K562 (cell line): ENCODE measurements at regions not wholly inside any gene's neighbourhood (a gene's known extent, or its start where the extent isn't known, plus 50 kb on each side); places are given as distances from the start of the nearest gene placed in this dataset.

Experiments used
- ATAC-seq: fragments of 200-7000 bp; cut with Tn5 transposase; 3 replicates; pipeline ENCODE4 v1.9.1; 2020; ENCODE audit warnings: moderate library complexity
- BruUV-seq: library from RNA; stranded (reverse); fragments of 400-500 nt; replicated peaks from 2 replicates; lab custom pipeline; 2021; lab: Mats Ljungman, UMichigan
- CTCF ChIA-PET: fragments of 300-600 bp; formaldehyde crosslinking; extraction: SDS; loops from one replicate; lab custom pipeline; 2021; ENCODE audit warnings: low intra/inter-chr PET ratio; lab: Yijun Ruan, JAX
- POLR2A ChIA-PET: fragments of 300-600, 350-650 bp; sonication (Branson Sonifier 250); formaldehyde crosslinking; extraction: SDS; loops from one replicate; lab custom pipeline; 2021; ENCODE audit warnings: antibody characterized with exemption, inconsistent platforms; lab: Yijun Ruan, JAX
- DNase-seq, 4 experiments: peaks; one replicate each; pipeline versions ENCODE4 v3.0.0 to v3.0.0-alpha.2; 2011 to 2018; ENCODE audit warnings: low spot score in 3 of 4, mixed read lengths in 3 of 4; ENCODE audit errors: extremely low read depth in 1 of 4
- FAIRE-seq: peaks from 2 replicates; lab custom pipeline; 2011; peaks lifted over from hg19 to GRCh38; lab: Jason Lieb, UNC
- H2AFZ ChIP-seq: 2 replicates; pipeline ENCODE4 v1.6.0; 2011; ENCODE audit warnings: low read depth, low read length, control low read depth, inconsistent platforms
- H3K27ac ChIP-seq: fragments of 200-600 bp; 3 replicates; pipeline ENCODE4 v1.8.0; 2011; ENCODE audit warnings: low read depth, mild to moderate bottlenecking, control low read depth, inconsistent platforms, low read length, moderate library complexity, mixed read lengths; ENCODE audit errors: extremely low read depth
- H3K27me3 ChIP-seq, 2 experiments: fragments of 300-600 bp in 1 of 2; 2 replicates in 1 of 2; 3 replicates in 1 of 2; pipeline versions ENCODE4 v1.6.0 to v1.8.0; 2011; ENCODE audit warnings: inconsistent platforms in 2 of 2, low read length in 2 of 2, mild to moderate bottlenecking in 1 of 2, mixed read lengths in 1 of 2, moderate library complexity in 1 of 2; ENCODE audit not compliant: control insufficient read depth in 2 of 2, insufficient read depth in 2 of 2
- H3K36me3 ChIP-seq: fragments of 300-600 bp; 3 replicates; pipeline ENCODE4 v1.8.0; 2011; ENCODE audit warnings: mild to moderate bottlenecking, low read length, inconsistent platforms; ENCODE audit not compliant: control insufficient read depth, insufficient read depth
- H3K4me1 ChIP-seq, 2 experiments: fragments of 200-600 bp in 1 of 2; replicated peaks in 1 of 2; 2 replicates in 1 of 2; 3 replicates in 1 of 2; pipeline versions ENCODE4 v1.5.1 to v1.8.0; 2011; ENCODE audit warnings: inconsistent platforms in 2 of 2, low read length in 2 of 2, mild to moderate bottlenecking in 1 of 2, mixed read lengths in 1 of 2, moderate library complexity in 1 of 2; ENCODE audit not compliant: control insufficient read depth in 2 of 2, insufficient read depth in 2 of 2
- H3K4me2 ChIP-seq: 2 replicates; pipeline ENCODE4 v1.6.1; 2011; ENCODE audit warnings: low read length, control low read depth, inconsistent platforms, mixed read lengths; ENCODE audit not compliant: insufficient read depth
- H3K4me3 ChIP-seq: fragments of 200-600 bp; sonication (generic), shearing (Covaris generic); 2 replicates; pipeline ENCODE4 v1.5.1; 2016; ENCODE audit warnings: control low read depth, inconsistent platforms
- H3K79me2 ChIP-seq: fragments of 200-600 bp; 3 replicates; pipeline ENCODE4 v1.8.0; 2011; ENCODE audit warnings: low read length, inconsistent platforms; ENCODE audit not compliant: control insufficient read depth, insufficient read depth
- H3K9ac ChIP-seq, 2 experiments: 2 replicates each; pipeline versions ENCODE4 v1.6.0 to v1.6.1; 2011; ENCODE audit warnings: low read depth in 2 of 2, low read length in 2 of 2, control low read depth in 1 of 2, inconsistent platforms in 1 of 2, mild to moderate bottlenecking in 1 of 2, mixed read lengths in 1 of 2; ENCODE audit not compliant: insufficient read depth in 1 of 2
- H3K9me1 ChIP-seq: one replicate; pipeline ENCODE4 v1.6.0; 2011; ENCODE audit warnings: inconsistent platforms, mild to moderate bottlenecking, low read length, moderate library complexity; ENCODE audit not compliant: control insufficient read depth, insufficient read depth
- H3K9me3 ChIP-seq: replicated peaks from 2 replicates; pipeline ENCODE4 v1.5.1; 2011; ENCODE audit warnings: low read depth, low read length, inconsistent platforms; ENCODE audit not compliant: control insufficient read depth, insufficient read depth
- H4K20me1 ChIP-seq: replicated peaks from 2 replicates; pipeline ENCODE4 v1.6.1; 2011; ENCODE audit warnings: low read length, inconsistent platforms, mixed read lengths; ENCODE audit not compliant: control insufficient read depth, insufficient read depth
- KAT7 ChIP-seq: sonication (generic); formaldehyde crosslinking; IDR thresholded peaks from 2 replicates; pipeline ENCODE4 v1.8.0; 2022; ENCODE audit warnings: missing genetic modification reagents, mild to moderate bottlenecking, borderline replicate concordance
- RAD21 ChIP-seq, 2 experiments: fragments of 250-450 bp in 1 of 2; fragments of 450-650 bp in 1 of 2; sonication (Bioruptor Pico) in 1 of 2; formaldehyde crosslinking in 1 of 2; IDR thresholded peaks in 1 of 2; conservative IDR thresholded peaks in 1 of 2; 2 replicates each; pipeline versions ENCODE4 v1.4.0 to v1.8.0; 2020 to 2022; ENCODE audit warnings: mild to moderate bottlenecking in 2 of 2, moderate library complexity in 1 of 2
- RCOR1 ChIP-seq, 2 experiments: IDR thresholded peaks; 2 replicates each; pipeline ENCODE4 v1.6.1; 2012; ENCODE audit warnings: low read depth in 2 of 2, low read length in 2 of 2, borderline replicate concordance in 1 of 2, improper control_type of control experiment in 1 of 2
- ZNF695 ChIP-seq: fragments of 450-650 bp; formaldehyde crosslinking; IDR thresholded peaks from 2 replicates; pipeline ENCODE4 v1.4.0; 2020; ENCODE audit warnings: mild to moderate bottlenecking, moderate library complexity
- WGBS: fragments of 100-300 bp; shearing (Covaris generic); methylation state at CpG from one replicate; pipeline ENCODE4 v1.1.6; 2016; ENCODE audit warnings: low coverage, mixed read lengths; ENCODE audit not compliant: insufficient coverage; ENCODE audit errors: missing lambda C conversion rate; 5-methylcytosine and 5-hydroxymethylcytosine counted together
- in situ Hi-C: fragments of 300-500 bp; cut with MboI; formaldehyde crosslinking; loops from 4 replicates; pipeline ENCODE4 v1.15.0; 2018; ENCODE audit warnings: inconsistent platforms, mixed read lengths
- intact Hi-C: fragments of 100-400 bp; cut with micrococcal nuclease; formaldehyde crosslinking; loops from 2 replicates; pipeline ENCODE4 v1.14.2; 2022
- TF ChIP-seq, protein P1 (sequence below): sonication (generic); formaldehyde crosslinking; IDR thresholded peaks from 2 replicates; pipeline ENCODE4 v1.5.0; 2020; ENCODE audit warnings: missing genetic modification reagents

- TF ChIP-seq RCOR1 (IDR thresholded peaks at IDR 0.05; ENCODE audit: borderline replicate concordance in 1 of 2, low read depth in 2 of 2, low read length in 2 of 2): no peak
- TF ChIP-seq KAT7 (CRISPR knock-in tag): no peak
- TF ChIP-seq, protein P1, sequence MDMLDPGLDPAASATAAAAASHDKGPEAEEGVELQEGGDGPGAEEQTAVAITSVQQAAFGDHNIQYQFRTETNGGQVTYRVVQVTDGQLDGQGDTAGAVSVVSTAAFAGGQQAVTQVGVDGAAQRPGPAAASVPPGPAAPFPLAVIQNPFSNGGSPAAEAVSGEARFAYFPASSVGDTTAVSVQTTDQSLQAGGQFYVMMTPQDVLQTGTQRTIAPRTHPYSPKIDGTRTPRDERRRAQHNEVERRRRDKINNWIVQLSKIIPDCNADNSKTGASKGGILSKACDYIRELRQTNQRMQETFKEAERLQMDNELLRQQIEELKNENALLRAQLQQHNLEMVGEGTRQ: no peak
- TF ChIP-seq, all 486 proteins: peak for 0
These were observed 207.6 kb downstream of the CETN3 start (continued) for GRCh38 chr5:90201923-90202322.

DNA sequence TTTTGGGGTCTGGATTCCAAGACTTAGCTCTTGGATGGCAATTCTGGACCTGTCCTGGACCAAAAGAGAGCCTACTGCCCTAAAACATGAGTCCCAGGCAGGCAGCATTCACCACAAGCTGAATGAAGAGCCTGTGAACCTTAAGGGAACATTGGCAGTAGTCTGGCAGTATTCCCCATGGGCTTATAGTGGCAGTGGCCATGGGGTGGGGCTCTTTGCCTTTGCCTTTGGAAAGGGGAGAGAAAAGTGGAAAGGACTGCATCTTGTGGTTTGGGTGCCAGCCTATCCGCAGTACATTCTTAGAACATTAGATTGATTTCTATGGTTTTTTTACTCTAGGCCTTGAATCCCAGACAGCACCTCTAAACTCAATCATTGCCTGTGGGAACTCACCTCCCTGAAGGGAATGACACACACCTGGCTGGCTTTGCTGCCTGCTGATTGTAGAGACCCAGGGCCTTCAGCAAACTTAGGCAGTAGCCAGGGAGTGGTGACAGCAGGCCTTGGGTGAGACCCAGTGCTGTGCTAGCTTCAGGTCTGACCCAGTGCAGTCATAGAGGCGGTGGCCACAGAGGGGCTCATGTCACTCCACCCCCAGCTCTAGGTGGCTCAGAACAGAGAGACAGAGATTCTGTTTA is 216.3 kb downstream of the CETN3 start:
- Histone ChIP-seq H3K27ac (no peak overlapping the region), H3K9me1 (no peaks in the 10 kb centered on the region), H3K4me3 (no peak overlapping the region), H3K36me3 (no peaks in the 10 kb centered on the region), H3K4me2 (no peak overlapping the region), H3K9ac (no peak overlapping the region)
- BruUV-seq: no TSS peak
- in situ Hi-C loops (no loop called here), intact Hi-C loops (no loop called here)
- no peak for ATAC-seq
- TF ChIP-seq ZNF695 (CRISPR knock-in tag) (no peak), RAD21 (CRISPR knock-in tag; conservative IDR thresholded peaks at IDR 0.05 in 1 of 2, IDR thresholded peaks at IDR 0.05 in 1 of 2) (peak in 1 of 2 experiments; percentile 24; a peak in 2 of 4 replicates)
- TF ChIP-seq, all 486 proteins: peak for 1
- no peak for FAIRE-seq
- ChIA-PET CTCF (no interaction called here), POLR2A (no interaction called here)
- H3K79me2 ChIP-seq: no peaks in the 10 kb centered on the region
- H2AFZ ChIP-seq: no peak overlapping the region
- 0% methylated on average over 2 of the region's 2 CpGs for WGBS
- H4K20me1 ChIP-seq: no peaks in the 10 kb centered on the region
- DNase-seq: no peak
- H3K9me3 ChIP-seq: no peaks in the 10 kb centered on the region
- H3K4me1 ChIP-seq: no peaks in the 10 kb centered on the region
- H3K27me3 ChIP-seq: no peaks in the 10 kb centered on the region
